Mesenchymal stem cell (in vitro differentiated cells and primary cell): ENCODE measurements at regions not wholly inside any gene's neighbourhood (a gene's known extent, or its start where the extent isn't known, plus 50 kb on each side); places are given as distances from the start of the nearest gene placed in this dataset.

Experiments used
- DNase-seq: peaks from one replicate; pipeline ENCODE4 v3.0.0-alpha.2; 2013
- H2AFZ ChIP-seq: one replicate; pipeline ENCODE4 v1.6.1; 2013; ENCODE audit warnings: low read depth, mild to moderate bottlenecking, control low read depth, inconsistent platforms, low read length, moderate library complexity
- H2AK5ac ChIP-seq: 2 replicates; pipeline ENCODE4 v1.6.1; 2013; ENCODE audit warnings: low read length, moderate library complexity, mild to moderate bottlenecking, inconsistent platforms; ENCODE audit not compliant: severe bottlenecking
- H2BK120ac ChIP-seq: one replicate; pipeline ENCODE4 v1.6.1; 2013; ENCODE audit warnings: low read depth, mild to moderate bottlenecking, inconsistent platforms, low read length, moderate library complexity
- H2BK12ac ChIP-seq, 2 experiments: one replicate each; pipeline ENCODE4 v1.6.1; 2013; ENCODE audit warnings: inconsistent platforms in 2 of 2, low read length in 2 of 2, mild to moderate bottlenecking in 2 of 2, moderate library complexity in 2 of 2, control low read depth in 1 of 2
- H2BK15ac ChIP-seq: one replicate; pipeline ENCODE4 v1.6.1; 2013; ENCODE audit warnings: mild to moderate bottlenecking, low read depth, inconsistent platforms; ENCODE audit not compliant: poor library complexity, severe bottlenecking
- H2BK5ac ChIP-seq: 2 replicates; pipeline ENCODE4 v1.6.1; 2013; ENCODE audit warnings: low read depth, mild to moderate bottlenecking, low read length, control low read depth, inconsistent platforms; ENCODE audit not compliant: poor library complexity, severe bottlenecking
- H3K14ac ChIP-seq, 2 experiments: one replicate each; pipeline ENCODE4 v1.6.1; 2013; ENCODE audit warnings: inconsistent platforms in 2 of 2, low read length in 2 of 2, control low read depth in 1 of 2, mild to moderate bottlenecking in 1 of 2, moderate library complexity in 1 of 2
- H3K18ac ChIP-seq, 2 experiments: one replicate each; pipeline ENCODE4 v1.6.1; 2013; ENCODE audit warnings: inconsistent platforms in 2 of 2, low read length in 2 of 2, control low read depth in 1 of 2, low read depth in 1 of 2, mild to moderate bottlenecking in 1 of 2
- H3K23ac ChIP-seq, 2 experiments: one replicate each; pipeline ENCODE4 v1.6.1; 2013; ENCODE audit warnings: inconsistent platforms in 2 of 2, low read length in 2 of 2, mild to moderate bottlenecking in 2 of 2, moderate library complexity in 2 of 2, control low read depth in 1 of 2
- H3K27ac ChIP-seq: 2 replicates; pipeline ENCODE4 v1.5.1; 2013; ENCODE audit warnings: mild to moderate bottlenecking, moderate library complexity, low read length, control low read depth, inconsistent platforms; ENCODE audit not compliant: poor library complexity, severe bottlenecking
- H3K27me3 ChIP-seq, 2 experiments: 2 replicates each; pipeline versions ENCODE4 v1.6.1 to v1.7.0; 2013; ENCODE audit warnings: low read length in 2 of 2, mild to moderate bottlenecking in 2 of 2, moderate library complexity in 2 of 2, control low read depth in 1 of 2, inconsistent platforms in 1 of 2; ENCODE audit not compliant: control insufficient read depth in 1 of 2, insufficient read depth in 1 of 2
- H3K36me3 ChIP-seq, 2 experiments: 2 replicates each; pipeline versions ENCODE4 v1.6.1 to v1.7.0; 2013; ENCODE audit warnings: low read length in 2 of 2, control low read depth in 1 of 2, inconsistent platforms in 1 of 2, low read depth in 1 of 2, mild to moderate bottlenecking in 1 of 2; ENCODE audit not compliant: insufficient read depth in 2 of 2, control insufficient read depth in 1 of 2
- H3K4ac ChIP-seq, 2 experiments: one replicate each; pipeline ENCODE4 v1.6.1; 2013; ENCODE audit warnings: inconsistent platforms in 2 of 2, low read length in 2 of 2, mild to moderate bottlenecking in 2 of 2, moderate library complexity in 2 of 2, control low read depth in 1 of 2, low read depth in 1 of 2
- H3K4me1 ChIP-seq: 2 replicates; pipeline ENCODE4 v1.6.1; 2013; ENCODE audit warnings: low read depth, low read length, control low read depth; ENCODE audit not compliant: control insufficient read depth, insufficient read depth
- H3K4me2 ChIP-seq: 2 replicates; pipeline ENCODE4 v1.6.1; 2013; ENCODE audit warnings: low read length, mild to moderate bottlenecking, inconsistent platforms; ENCODE audit not compliant: poor library complexity, severe bottlenecking
- H3K4me3 ChIP-seq, 2 experiments: 2 replicates each; pipeline versions ENCODE4 v1.5.1 to v1.7.0; 2013; ENCODE audit warnings: low read length in 2 of 2, mild to moderate bottlenecking in 2 of 2, control low read depth in 1 of 2, low read depth in 1 of 2; ENCODE audit not compliant: insufficient read depth in 1 of 2
- H3K79me1 ChIP-seq: replicated peaks from 2 replicates; pipeline ENCODE4 v1.6.1; 2013; ENCODE audit warnings: mild to moderate bottlenecking, control low read depth, low read length, inconsistent platforms; ENCODE audit not compliant: poor library complexity, severe bottlenecking
- H3K9ac ChIP-seq: 2 replicates; pipeline ENCODE4 v1.7.0; 2013; ENCODE audit warnings: mild to moderate bottlenecking, low read length, moderate library complexity
- H3K9me3 ChIP-seq: 2 replicates; pipeline ENCODE4 v1.7.0; 2013; ENCODE audit warnings: mild to moderate bottlenecking, low read length; ENCODE audit not compliant: control insufficient read depth
- H4K8ac ChIP-seq: one replicate; pipeline ENCODE4 v1.6.1; 2013; ENCODE audit warnings: inconsistent platforms, mild to moderate bottlenecking, low read length, moderate library complexity
- H4K91ac ChIP-seq: one replicate; pipeline ENCODE4 v1.6.1; 2013; ENCODE audit warnings: mild to moderate bottlenecking, low read length, inconsistent platforms
- WGBS: methylation state at CpG from one replicate; pipeline ENCODE4 v1.1.7; 2013; ENCODE audit warnings: mixed read lengths; 5-methylcytosine and 5-hydroxymethylcytosine counted together

DNA sequence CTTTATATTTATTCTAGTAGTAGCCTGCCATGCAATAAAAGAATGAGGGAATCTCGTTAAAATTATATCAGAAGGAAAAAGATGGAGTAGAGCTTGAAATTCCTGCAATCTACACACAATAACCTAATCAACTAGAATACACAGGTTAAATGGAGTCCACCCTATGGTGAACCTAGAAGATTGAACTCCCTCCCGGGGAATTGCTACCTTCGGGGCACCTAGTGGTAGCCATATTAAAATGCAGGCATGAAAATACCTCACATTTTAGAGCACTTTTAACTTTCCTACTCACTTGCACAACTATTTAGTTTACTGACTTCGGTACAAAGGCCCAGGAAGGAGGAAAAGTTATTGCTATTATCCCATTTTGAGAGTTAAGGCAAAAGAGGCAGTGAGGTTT, 174.5 kb downstream of the SS18 start:
- H2BK120ac ChIP-seq = no peak overlapping the region
- H3K14ac ChIP-seq = no peak overlapping the region
- DNase-seq = no peak
- H2BK5ac ChIP-seq = no peak overlapping the region
- no peak overlapping the region for H4K91ac ChIP-seq
- no peak overlapping the region for H2AFZ ChIP-seq
- WGBS = 100% methylated on average over 2 of the region's 4 CpGs
- H3K4me2 ChIP-seq = no peak overlapping the region
- no peak overlapping the region for H3K9ac ChIP-seq
- no peak overlapping the region for H3K4ac ChIP-seq
- no peak overlapping the region for H3K27ac ChIP-seq
- no peak overlapping the region for H3K4me3 ChIP-seq
- H3K4me1 ChIP-seq = no peaks in the 10 kb centered on the region
- H2AK5ac ChIP-seq = no peak overlapping the region
- no peak overlapping the region for H3K18ac ChIP-seq
- H2BK15ac ChIP-seq = no peak overlapping the region
- H3K23ac ChIP-seq = no peak overlapping the region
- H3K36me3 ChIP-seq = no peaks in the 10 kb centered on the region
- H3K79me1 ChIP-seq = no peaks in the 10 kb centered on the region
- no peak overlapping the region for H4K8ac ChIP-seq
- no peaks in the 10 kb centered on the region for H3K27me3 ChIP-seq
- H3K9me3 ChIP-seq = peaks cover 3% of the 10 kb centered on the region
- no peak overlapping the region for H2BK12ac ChIP-seq

DNA sequence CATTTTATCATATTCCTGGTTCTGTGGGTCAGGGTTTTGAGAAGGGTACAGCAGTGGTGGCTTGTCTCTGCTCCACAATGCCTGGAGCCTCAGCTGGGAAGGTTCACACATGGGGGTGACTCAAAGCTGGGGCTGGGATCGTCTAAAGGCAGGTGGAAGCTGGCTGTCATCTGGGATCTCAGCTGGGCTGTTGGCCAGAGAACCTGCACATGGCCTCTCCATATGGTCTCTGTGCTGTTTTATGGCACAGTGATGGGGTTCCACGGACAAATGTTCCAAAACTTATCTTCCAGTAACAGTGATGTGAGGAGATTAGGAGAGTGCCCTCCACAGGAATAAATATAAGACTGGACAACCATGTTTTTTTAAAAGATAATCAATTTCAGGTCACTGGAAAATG, 191.4 kb downstream of the SS18 start:
- Histone ChIP-seq H2BK120ac (no peak overlapping the region), H3K23ac (no peak overlapping the region), H4K91ac (no peak overlapping the region), H2BK15ac (no peak overlapping the region), H3K79me1 (no peaks in the 10 kb centered on the region), H3K9me3 (peaks cover 7% of the 10 kb centered on the region), H3K4me2 (no peak overlapping the region), H3K4me1 (no peaks in the 10 kb centered on the region), H2BK12ac (no peak overlapping the region), H3K36me3 (no peaks in the 10 kb centered on the region), H2AFZ (no peak overlapping the region), H3K18ac (no peak overlapping the region), H2BK5ac (peak overlapping the region; percentile 9), H3K27me3 (no peaks in the 10 kb centered on the region), H2AK5ac (no peak overlapping the region), H4K8ac (no peak overlapping the region), H3K4me3 (no peak overlapping the region), H3K14ac (peak overlapping the region in 1 of 2 experiments; percentile 79), H3K4ac (no peak overlapping the region), H3K9ac (no peak overlapping the region), H3K27ac (no peak overlapping the region)
- DNase-seq = no peak
- 87% methylated on average over 2 of the region's 2 CpGs for WGBS

- WGBS = 90% methylated on average over 3 of the region's 4 CpGs
- H3K4me1 ChIP-seq = no peaks in the 10 kb centered on the region
- no peak overlapping the region for H3K14ac ChIP-seq
- H3K18ac ChIP-seq = no peak overlapping the region
- H3K9me3 ChIP-seq = peaks cover 7% of the 10 kb centered on the region
- no peak overlapping the region for H2BK120ac ChIP-seq
- H2AK5ac ChIP-seq = no peak overlapping the region
- H3K4me3 ChIP-seq = no peak overlapping the region
- H2BK5ac ChIP-seq = no peak overlapping the region
- H2BK15ac ChIP-seq = no peak overlapping the region
- no peak overlapping the region for H3K4me2 ChIP-seq
- H4K91ac ChIP-seq = no peak overlapping the region
- H2BK12ac ChIP-seq = no peak overlapping the region
- H3K9ac ChIP-seq = no peak overlapping the region
- H3K27me3 ChIP-seq = no peaks in the 10 kb centered on the region
- H3K4ac ChIP-seq = no peak overlapping the region
- H3K23ac ChIP-seq = no peak overlapping the region
- H2AFZ ChIP-seq = no peak overlapping the region
- DNase-seq = no peak
- H3K27ac ChIP-seq = no peak overlapping the region
- H4K8ac ChIP-seq = no peak overlapping the region
- no peaks in the 10 kb centered on the region for H3K36me3 ChIP-seq
- H3K79me1 ChIP-seq = no peaks in the 10 kb centered on the region
Measured at GRCh38 chr18:25896956-25897355, 193.5 kb downstream of the SS18 start.

- no peak overlapping the region for H3K4me2 ChIP-seq
- H3K79me1 ChIP-seq = no peaks in the 10 kb centered on the region
- no peak overlapping the region for H4K91ac ChIP-seq
- no peak overlapping the region for H3K27ac ChIP-seq
- H3K4me1 ChIP-seq = no peaks in the 10 kb centered on the region
- H3K27me3 ChIP-seq = no peaks in the 10 kb centered on the region
- H2BK12ac ChIP-seq = no peak overlapping the region
- DNase-seq = peak; percentile 55
- no peak overlapping the region for H3K14ac ChIP-seq
- H3K9me3 ChIP-seq = peaks cover 7% of the 10 kb centered on the region
- no peak overlapping the region for H2AFZ ChIP-seq
- H3K4me3 ChIP-seq = no peak overlapping the region
- H3K18ac ChIP-seq = no peak overlapping the region
- H3K23ac ChIP-seq = no peak overlapping the region
- H3K36me3 ChIP-seq = no peaks in the 10 kb centered on the region
- peak overlapping the region; percentile 34 for H3K9ac ChIP-seq
- no peak overlapping the region for H3K4ac ChIP-seq
- H2BK15ac ChIP-seq = no peak overlapping the region
- no peak overlapping the region for H4K8ac ChIP-seq
- H2BK5ac ChIP-seq = no peak overlapping the region
- no peak overlapping the region for H2BK120ac ChIP-seq
- H2AK5ac ChIP-seq = no peak overlapping the region
- 4% methylated on average over 6 of the region's 10 CpGs for WGBS
Measured at GRCh38 chr18:25896178-25896780, 194.1 kb downstream of the SS18 start.
